GM19328 (cell line): ENCODE measurements at regions not wholly inside any gene's neighbourhood (a gene's known extent, or its start where the extent isn't known, plus 50 kb on each side); places are given as distances from the start of the nearest gene placed in this dataset.

Experiments used
- ATAC-seq: cut with Tn5 transposase; IDR thresholded peaks from one replicate; pipeline ENCODE4 v1.9.1; 2021; ENCODE audit warnings: mild to moderate bottlenecking, moderate library complexity; ENCODE audit not compliant: unreplicated experiment

DNA sequence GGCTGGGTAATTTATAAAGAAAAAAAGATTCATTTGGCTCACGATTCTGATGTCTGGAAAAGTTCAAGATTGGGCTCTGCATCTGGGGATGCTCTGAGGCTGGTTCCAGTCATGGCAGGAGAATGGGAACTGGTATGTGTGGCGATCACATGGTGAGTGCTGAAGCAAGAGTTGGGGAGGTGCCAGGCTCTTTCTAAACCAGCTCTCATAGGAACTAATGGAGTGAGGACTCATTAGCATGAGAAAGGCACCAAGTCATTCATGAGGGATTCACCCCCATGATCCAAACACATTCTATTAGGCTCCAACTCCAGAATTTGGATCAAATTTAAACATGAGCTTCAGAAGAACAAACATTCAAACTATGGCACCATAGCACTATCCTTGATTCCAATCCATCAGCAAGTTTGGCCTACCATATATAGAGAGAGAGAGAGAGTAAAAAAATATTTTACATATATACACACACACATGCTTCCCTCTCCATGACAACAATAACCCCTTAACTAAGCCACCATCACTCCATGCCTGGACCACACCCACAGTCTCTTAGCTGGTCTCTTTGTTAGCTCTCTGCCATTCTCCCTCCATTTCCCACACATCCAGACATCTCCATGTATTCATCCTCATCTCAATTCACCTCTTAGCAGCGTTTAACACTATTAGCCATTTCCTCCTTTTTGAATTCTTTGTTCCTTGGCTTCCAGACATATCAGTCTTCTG, 57.9 kb downstream of the NPY start:
- ATAC-seq: no peak

DNA sequence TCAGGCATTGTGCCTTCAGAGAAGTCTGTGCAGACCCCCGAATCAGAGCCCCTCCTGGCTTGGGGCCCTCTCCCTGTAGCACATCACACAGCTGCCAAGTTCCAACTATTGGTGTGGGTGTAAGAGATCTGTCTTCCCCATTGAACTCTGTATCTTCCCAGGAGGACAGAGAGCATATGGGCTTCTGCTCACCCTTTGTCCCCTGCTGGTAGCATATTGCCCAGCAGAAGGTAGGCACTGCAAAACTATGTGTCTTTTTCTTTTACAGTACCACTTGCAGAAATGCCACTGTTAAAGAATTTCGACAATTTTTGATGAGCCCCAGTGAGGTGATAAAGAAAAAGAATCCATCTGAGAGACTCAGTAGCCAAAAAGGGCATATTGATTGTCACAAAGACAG, 59.6 kb downstream of the NPY start:
- ATAC-seq: no peak

DNA sequence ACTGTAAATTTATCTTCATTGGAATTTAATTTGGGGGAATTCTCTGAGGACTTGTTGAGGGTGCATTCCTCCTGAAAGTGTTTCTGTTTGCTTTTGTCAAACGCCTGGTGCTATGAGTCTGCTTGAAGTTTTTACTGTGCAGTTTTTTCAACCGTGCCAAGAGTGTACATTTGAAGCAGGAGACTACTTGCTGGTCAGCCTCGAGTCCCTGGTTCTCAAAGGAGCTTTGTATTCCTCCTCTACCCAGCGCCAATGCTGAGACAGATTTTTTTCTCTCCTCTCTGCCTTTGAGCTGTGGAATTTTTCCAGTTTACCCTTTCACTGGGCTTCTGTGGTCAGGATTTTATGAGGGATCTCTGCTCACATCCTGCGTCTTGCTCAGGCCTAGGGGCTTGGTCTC, 62.1 kb downstream of the NPY start:
- ATAC-seq: no peak

DNA sequence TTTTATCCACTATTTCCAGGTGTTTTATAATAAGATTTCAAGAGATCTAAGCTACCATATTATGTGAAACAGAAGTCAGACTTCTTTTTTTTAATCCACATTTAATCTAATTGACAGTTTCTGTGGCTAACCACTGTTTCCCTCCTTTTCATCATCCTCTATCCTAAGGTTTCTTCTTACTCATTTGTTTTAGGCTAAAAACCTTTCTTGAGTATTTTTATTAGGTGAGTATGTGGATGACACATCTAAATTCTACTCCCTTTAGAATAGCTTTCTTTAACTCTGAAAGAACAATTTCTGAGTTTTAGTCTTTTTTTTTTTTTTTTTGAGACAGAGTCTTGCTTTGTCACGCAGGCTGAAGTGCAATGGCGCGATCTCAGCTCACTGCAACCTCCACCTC, 62.7 kb downstream of the NPY start:
- no peak for ATAC-seq

DNA sequence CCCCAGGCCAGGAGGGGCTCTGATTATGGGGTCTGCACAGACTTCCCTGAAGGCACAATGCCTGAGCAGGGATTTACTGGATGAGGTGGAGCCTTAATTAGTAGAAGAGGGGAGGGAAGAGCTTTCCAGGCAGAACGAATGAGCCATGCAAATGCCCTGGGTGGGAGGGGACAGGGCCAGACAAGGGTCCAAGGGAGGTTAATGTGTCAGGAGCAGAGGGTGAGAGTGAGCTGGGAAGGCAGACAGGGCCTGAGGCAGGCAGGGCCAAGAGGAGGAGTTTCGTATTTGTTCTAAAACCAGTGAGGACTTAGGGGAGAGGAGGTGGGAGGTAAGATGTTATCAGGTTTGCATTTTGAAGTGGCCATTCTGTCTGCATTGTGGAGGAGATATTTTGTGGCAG, 65.3 kb downstream of the NPY start:
- no peak for ATAC-seq

DNA sequence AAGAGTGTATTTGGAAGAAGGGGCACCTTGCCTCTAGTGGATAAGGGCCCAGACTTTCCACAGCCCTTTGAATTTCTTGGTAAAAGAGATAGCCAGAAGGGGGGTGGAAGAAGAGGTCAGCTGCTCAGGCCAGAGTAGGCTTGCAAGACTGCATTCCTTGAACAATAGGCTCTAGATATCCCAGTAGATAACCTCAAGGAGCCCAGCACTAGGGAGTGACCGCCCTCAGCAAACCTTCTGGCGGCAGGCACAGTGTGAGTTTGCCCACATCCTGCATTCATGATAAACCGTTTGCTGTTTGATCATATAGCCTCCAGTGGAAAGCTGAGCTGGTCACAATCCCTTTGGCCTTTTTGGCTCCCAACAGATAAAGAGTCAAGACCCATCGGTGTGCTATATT, 70.5 kb downstream of the NPY start:
- ATAC-seq: no peak

DNA sequence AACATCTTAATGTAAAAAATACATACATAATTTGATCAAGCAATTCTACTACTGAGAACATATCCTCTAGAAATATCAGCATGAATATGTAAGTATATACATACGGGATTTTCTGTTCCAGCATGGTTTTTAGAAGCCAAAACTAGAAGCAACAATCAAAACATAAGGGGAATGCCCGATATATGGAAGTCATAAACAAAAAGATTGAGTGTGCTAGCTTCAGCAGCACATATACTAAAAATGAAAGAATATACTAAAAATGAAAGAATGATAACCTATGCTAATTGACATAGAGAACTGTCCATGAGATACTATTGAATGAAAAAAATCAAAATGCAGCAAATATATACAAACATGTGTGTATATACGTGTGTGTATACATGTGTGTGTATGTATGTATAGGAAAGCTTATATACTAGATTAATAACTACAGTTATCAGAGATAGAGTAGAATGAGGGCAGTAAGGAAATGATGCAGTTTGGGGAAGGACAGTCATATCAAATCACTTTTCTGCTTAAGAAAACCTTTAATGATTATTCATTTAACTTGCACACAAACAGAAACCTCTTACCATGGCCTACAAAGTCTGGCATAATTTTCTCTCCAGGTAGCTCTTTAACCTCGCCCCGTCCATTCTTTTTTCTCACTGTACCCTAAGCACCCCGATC, 72.9 kb downstream of the NPY start:
- ATAC-seq: no peak

DNA sequence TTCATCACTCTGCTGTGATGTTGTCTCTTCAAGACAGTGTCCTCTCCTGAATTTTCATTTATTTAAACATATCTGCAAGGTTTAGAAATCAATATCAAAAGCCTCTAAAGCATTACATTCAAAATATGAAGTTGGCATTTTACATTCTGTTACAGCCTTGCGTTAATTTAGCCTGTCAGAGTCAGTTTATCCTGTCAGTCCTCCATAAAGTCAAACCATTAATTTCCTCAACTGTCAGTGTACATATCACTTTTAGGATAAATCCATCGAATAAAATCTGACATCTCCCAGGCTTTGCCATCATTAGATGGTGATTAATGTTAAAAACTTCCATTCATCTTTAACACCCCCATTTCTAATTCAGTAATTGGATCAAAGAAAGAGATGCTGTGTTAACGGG, 77.0 kb downstream of the NPY start:
- ATAC-seq: no peak

DNA sequence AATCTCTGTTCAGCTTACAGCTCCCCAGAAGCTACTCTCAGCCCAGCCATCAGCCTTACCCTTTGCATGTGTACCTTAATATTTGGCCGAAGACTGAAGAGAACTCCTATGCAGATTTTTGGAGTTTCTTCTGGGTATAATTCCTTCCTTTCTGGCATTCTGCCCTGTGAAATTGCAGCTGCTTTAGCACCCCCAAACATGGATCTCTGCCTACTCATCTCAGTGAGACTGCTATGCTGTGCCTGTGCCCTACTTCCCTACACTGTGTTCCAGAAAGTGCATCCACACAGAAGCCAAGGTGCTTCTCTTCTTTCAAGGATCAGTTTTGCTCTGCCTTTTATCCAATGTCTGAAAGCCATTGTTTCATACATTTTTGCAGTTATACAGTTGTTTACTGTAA, 81.6 kb downstream of the NPY start:
- no peak for ATAC-seq

DNA sequence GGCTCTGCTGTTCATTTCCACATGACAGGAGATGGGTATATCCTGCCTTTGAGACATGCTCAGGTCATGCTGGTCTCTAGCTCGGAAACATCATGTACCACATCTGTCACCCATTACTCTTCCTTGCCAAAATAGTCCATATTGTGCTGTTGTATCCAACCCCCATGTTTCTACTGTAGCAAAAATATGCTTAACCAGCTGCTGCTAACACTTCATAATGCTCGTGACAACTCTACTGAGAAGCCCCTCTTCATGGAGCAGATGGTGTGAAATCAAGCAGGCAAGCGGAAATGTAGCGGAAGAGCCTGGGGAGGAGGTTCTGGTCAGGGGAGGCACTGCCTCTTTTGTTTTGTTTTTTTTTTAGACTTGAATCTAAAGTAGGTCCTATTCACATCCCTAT, 82.9 kb downstream of the NPY start:
- no peak for ATAC-seq

DNA sequence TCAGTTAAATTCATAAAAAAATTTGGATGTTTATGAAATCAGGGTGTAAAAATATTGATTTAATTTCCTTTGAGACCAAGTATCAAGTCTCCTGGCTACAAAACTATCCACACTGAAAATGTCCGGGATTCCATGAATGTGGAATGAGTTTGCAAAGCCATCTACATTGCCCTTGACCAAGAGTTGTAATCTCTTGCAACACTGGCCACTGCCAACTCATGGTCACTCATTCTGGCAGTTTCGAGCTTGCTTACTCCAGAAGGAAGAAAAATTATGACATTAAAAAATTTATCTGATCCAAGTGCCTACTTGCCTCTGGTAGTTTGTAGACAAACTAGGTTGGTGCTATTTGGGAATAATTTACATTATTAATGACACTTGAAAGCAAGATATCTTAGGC, 84.2 kb downstream of the NPY start:
- no peak for ATAC-seq

DNA sequence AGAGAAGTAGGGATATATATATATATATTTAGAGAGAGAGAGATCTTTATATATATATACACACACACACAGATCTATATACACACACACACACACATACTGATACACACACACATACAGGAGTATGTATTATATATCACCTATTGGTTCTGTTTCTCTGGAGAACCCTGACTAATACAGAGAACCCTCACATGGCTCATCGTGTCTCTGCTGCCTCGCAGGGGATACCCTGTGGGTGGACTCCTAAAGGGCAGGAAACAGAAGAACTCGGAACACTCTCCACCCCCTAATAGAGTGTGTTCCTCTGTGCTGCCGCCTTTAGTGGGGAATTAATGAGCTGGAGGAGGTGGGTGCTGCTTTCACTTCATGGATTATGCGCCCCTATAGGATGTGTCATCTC, 86.6 kb downstream of the NPY start:
- no peak for ATAC-seq

DNA sequence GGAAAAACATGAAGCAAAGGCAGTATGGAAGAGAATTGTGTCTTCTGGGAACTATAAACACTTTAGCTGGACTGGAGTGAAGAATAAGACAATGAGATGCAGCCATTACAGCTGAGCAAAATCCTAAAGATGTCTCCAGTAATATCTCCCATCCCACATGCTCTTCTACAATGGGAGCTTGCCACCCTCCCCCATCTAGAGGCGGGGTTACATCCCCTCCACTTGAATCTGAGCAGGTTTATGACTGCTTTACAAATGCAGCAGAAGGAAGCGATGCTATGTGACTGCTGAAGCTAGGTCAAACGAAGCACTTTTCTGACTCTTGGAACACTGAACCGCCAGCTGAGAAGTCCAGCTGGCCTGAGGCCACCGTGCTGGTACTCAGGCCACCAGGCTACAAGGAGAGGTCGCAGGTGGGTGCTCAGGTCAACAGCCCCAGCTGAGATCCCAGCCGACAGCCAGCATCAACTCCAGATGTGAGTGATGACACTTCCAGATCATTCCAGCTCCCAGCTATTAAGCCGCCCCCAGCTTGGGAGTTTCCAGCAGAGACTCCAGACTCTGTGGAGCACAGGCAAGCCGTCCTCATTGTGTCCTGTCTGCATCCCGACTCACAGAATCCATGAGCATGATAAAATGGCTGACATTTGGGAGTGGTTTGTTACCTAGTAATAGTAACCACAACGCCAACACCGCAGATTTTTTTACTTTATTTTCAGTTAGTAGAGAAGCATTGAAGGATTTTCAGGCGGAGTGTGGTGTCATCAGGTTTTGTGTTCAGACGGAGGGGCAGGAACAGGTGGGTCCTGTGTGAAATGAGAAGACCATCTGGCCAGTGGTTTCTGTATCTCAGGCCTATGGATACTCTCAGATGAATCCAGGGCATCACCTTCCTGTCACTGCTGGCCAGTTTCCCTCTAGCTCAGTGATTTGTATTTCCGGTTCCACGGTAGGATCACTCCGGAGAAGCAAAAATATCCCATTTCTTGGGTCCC, 89.3 kb downstream of the NPY start:
- no peak for ATAC-seq

DNA sequence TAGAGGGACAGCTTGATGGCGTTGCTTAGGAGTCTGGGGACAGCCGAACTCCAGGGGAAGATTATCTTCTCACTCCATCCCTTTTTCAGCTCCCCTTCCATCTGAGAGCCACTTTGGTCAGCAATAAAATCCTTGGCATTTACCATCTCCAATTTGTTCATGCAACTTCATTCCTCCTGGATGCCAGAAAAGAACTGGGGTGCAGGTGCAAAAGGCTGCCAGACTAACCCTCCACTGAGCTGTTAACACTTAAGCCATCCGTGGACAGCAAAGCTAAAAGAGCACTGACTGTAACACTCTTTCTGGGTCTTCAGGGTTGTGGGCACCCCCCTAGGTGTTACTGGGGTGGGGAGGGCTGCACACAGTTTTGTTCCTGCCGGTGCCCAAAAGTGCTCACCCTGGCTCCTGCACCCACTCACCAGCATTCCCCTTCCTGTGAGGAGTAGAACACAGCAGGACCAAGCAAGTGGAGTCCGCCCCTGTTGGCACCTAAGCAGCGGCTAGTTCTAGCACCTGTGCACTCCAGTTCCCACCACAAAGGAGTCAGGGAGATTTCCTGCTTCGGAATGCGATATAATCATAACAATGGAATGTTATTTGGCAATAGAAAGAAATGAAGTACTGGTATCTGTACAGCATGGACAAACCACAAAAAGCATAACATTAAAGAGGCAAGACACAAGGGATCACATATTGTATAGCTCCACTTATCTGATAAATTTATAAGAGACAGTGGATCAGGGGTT, 95.1 kb downstream of the NPY start:
- no peak for ATAC-seq

DNA sequence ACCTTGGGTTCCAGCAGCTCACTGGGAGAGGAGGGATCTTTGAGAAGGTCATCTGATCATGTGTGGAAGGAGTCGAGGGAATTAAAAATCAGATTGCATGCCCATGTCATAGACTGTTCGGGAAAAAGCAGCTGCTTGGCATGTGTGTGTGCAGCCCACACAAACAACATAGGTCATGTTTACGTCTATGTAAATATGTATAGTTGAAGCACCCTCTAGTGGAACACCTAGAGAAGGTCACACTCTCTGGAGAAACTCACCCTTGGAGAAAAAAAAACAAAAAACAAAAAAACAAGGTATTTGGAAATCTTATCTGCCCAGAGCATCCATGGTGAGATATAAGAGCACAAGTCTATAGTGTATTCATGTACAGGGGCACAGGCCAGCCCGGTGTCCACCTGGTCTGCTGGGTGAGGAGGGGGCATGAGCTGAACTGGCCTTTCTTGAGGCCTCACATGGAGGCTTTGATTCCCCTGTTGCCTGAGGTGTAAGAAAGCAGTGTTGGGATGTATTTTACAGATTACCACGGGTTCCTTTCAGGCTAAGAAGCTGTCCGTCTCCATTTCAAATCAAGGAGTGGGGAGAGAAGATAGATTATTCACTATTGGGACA, 98.0 kb downstream of the NPY start:
- ATAC-seq: no peak

DNA sequence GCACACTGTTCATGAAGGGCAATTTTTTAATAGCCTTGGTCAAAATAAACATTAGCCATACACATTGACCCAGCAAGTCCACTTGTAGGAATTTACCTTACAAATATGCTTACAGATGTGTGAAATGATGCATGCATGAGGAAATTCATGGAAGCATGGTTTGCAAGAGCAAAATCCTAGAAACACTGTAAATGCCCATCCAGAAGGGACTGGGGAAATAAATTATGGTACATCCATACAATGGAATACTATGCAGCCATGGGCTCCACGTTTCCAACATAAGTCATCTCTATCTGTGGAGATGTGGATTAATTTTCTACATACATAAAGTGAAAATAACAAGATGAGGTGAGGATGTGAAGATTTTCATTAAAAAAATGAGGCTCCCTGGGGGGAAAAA, 99.1 kb downstream of the NPY start:
- ATAC-seq: no peak

DNA sequence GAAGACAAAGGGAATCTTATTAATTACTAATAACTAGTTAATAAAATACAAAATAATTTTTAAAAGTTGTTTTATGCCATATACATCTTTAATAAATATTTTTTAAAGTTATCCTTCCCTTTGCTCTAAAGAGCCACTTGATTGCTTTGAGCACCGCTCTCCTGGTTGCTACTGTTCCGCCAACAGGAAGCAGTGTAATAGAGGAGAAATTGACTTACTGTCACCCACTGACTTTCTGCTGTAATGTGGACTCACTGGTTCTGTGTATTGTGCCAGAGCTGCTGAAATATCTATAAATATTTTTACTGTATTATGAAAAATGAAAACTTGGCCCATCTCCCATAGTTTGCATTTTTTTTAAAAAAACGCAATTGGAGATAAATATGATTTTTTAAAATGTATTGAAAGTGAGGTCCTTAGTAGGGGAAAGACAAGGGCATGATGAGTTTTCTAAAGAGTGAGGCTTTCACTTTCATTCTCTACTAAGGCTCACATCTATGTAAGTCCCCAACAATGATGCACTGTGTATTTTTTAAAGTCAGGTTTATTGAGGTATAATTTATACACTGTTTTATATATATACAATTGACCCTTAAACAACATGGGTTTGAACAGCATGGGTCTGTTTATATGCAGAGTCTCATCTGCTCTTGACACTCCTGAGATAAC, 100.5 kb downstream of the NPY start:
- ATAC-seq: no peak

DNA sequence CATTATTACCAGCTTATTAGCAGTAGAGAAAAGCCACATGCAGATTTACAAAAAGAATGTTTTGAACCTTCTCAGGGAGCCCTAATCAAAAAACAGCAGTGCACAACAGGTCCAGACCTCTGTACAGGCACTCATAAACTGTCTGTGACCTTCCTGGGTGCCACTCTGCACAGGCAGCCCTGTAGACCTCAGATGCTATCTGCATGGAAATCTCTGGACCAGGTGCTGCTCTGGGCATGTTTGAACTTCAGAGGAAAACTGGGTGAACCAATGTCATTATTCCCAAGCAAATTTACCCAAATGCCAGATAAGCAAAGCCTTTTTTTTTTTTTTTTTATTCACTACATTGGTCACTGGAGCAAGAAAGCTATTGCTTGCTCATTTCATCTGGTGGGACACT, 104.2 kb downstream of the NPY start:
- no peak for ATAC-seq

DNA sequence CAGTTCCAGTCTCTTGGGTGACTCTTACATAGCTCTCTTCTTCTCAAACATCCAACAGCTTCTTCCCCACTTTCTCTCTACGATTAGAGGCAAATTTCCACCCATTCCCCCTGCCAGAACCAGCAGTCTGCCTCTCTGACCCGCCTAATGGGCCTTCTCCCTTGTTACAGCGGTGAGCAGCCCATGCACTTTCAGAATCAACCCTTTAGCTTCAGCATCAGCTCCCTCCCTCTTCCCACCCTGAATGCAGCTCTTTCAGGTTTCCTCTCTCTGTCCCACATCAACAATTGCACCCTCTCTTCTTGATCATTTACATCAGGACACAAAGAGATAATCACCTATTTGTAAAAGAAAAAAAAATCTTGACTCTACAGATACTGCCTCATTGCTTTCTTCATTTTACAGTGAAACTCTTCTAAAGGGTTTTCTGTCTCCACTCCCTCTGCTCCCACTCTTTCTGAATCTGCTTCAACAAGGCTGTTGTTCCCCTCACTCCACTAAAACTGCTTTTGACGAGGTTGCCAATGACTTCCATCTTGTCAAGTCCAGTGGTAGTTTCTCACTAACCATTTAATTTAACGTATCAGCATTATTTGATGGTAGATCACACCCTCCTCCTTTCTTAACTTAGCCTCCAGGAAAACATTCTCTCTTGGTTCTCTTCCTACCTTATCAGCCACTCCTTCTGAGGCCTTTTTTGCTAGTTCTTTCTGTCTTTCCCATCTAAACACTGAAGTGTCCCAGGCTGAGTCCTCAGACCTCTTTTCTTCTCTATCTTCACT, 106.6 kb downstream of the NPY start:
- no peak for ATAC-seq
